Colonic mucosa (tissue), 4 donors: ENCODE measurements at regions not wholly inside any gene's neighbourhood (a gene's known extent, or its start where the extent isn't known, plus 50 kb on each side); places are given as distances from the start of the nearest gene placed in this dataset.
"Not testable (repeated sequence)": the region's sequence is repeated elsewhere in the genome, so short reads cannot be mapped to it uniquely, and the experiment has no call there.

Source experiments
- DNase-seq: peaks from one replicate; pipeline ENCODE4 v3.0.0-alpha.2; 2020
- H3K27ac ChIP-seq: fragments of 200-600 bp; one replicate; pipeline ENCODE4 v1.8.0; 2021
- H3K27me3 ChIP-seq: fragments of 200-600 bp; one replicate; pipeline ENCODE4 v1.8.0; 2021
- H3K36me3 ChIP-seq: fragments of 200-600 bp; one replicate; pipeline ENCODE4 v1.8.0; 2021
- H3K4me1 ChIP-seq: fragments of 200-600 bp; one replicate; pipeline ENCODE4 v1.8.0; 2021; ENCODE audit warnings: mild to moderate bottlenecking
- H3K4me3 ChIP-seq: fragments of 200-600 bp; one replicate; pipeline ENCODE4 v1.8.0; 2021
- H3K9ac ChIP-seq, 2 donors: one replicate each; pipeline ENCODE4 v1.7.0; 2013; ENCODE audit warnings: control low read depth in 2 of 2, low read depth in 2 of 2, low read length in 2 of 2
- H3K9me3 ChIP-seq: fragments of 200-600 bp; one replicate; pipeline ENCODE4 v1.8.0; 2021
- CTCF ChIP-seq: fragments of 200-600 bp; IDR thresholded peaks from one replicate; pipeline ENCODE4 v1.8.0; 2022; ENCODE audit warnings: antibody characterized with exemption, mild to moderate bottlenecking
- intact Hi-C: fragments of 100-400 bp; cut with DNase I; formaldehyde crosslinking; loops from one replicate; pipeline ENCODE4 v1.14.1; 2022
- donor health status: healthy.
- donor health status: DM: no; HTN: no; CAD: no.
- donor health status: DM: no; HTN: no; CAD: no.

- Histone ChIP-seq H3K36me3 (no peaks in the 10 kb centered on the region), H3K27ac (no peak overlapping the region), H3K9ac (no peak overlapping the region), H3K27me3 (no peaks in the 10 kb centered on the region), H3K9me3 (no peaks in the 10 kb centered on the region), H3K4me3 (no peak overlapping the region), H3K4me1 (no peaks in the 10 kb centered on the region)
- TF ChIP-seq CTCF, result no peak
- no peak for DNase-seq
- intact Hi-C loops, result no loop called here
Measured at GRCh38 chr14:106652494-106652893, 1126.1 kb downstream of the TMEM121 start.

DNA sequence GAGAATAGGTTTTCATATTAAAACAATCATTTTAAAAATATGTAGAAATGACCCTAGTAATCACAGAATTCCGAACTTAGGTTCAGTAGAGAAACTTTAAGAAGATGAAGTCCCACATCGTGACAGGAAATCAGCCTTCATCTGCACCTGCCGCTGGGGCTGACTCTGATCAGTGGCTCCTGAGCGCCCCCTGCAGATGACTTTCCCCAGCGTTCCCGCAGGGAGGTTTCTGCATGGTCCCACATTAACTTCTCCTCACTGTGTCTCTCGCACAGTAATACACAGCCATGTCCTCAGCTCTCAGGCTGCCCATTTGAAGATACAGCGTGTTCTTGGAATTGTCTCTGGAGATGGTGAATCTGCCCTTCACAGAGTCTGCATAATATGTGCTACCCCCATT lies 1131.1 kb downstream of the TMEM121 start:
- no peaks in the 10 kb centered on the region for H3K9me3 ChIP-seq
- no peak overlapping the region for H3K4me3 ChIP-seq
- H3K4me1 ChIP-seq, result no peaks in the 10 kb centered on the region
- H3K27me3 ChIP-seq, result no peaks in the 10 kb centered on the region
- TF ChIP-seq CTCF, result peak; percentile 24
- H3K36me3 ChIP-seq, result no peaks in the 10 kb centered on the region
- intact Hi-C loops, result no loop called here
- H3K27ac ChIP-seq, result no peak overlapping the region
- no peak overlapping the region for H3K9ac ChIP-seq
- peak; percentile 31 for DNase-seq

GRCh38 chr14:106658066-106658860 lies 1131.9 kb downstream of the TMEM121 start:
- H3K4me1 ChIP-seq, H3K27ac ChIP-seq, H3K9me3 ChIP-seq, H3K9ac ChIP-seq, H3K36me3 ChIP-seq, H3K27me3 ChIP-seq, H3K4me3 ChIP-seq, intact Hi-C loops, DNase-seq: not testable (repeated sequence)

GRCh38 chr14:106661561-106661960 lies 1135.2 kb downstream of the TMEM121 start:
- H3K36me3 ChIP-seq, H3K27ac ChIP-seq, H3K9me3 ChIP-seq, H3K27me3 ChIP-seq, H3K4me1 ChIP-seq, H3K9ac ChIP-seq, H3K4me3 ChIP-seq, intact Hi-C loops: not testable (repeated sequence)
- peak; percentile 24 for TF ChIP-seq CTCF
- peak; percentile 39 for DNase-seq

- no peak for TF ChIP-seq CTCF
- no peak overlapping the region for H3K27ac ChIP-seq
- no peak overlapping the region for H3K4me3 ChIP-seq
- no peak overlapping the region for H3K9ac ChIP-seq
- H3K27me3 ChIP-seq, result no peaks in the 10 kb centered on the region
- H3K9me3 ChIP-seq, result no peaks in the 10 kb centered on the region
- no peaks in the 10 kb centered on the region for H3K4me1 ChIP-seq
- intact Hi-C loops, result no loop called here
- no peak for DNase-seq
- no peaks in the 10 kb centered on the region for H3K36me3 ChIP-seq
Measured at GRCh38 chr14:106662936-106663550, 1136.7 kb downstream of the TMEM121 start.

GRCh38 chr14:106663805-106664410 lies 1137.5 kb downstream of the TMEM121 start:
- H3K36me3 ChIP-seq, H3K9ac ChIP-seq, H3K27ac ChIP-seq, H3K4me1 ChIP-seq, H3K9me3 ChIP-seq, intact Hi-C loops, H3K4me3 ChIP-seq, H3K27me3 ChIP-seq: not testable (repeated sequence)
- peak; percentile 37 for TF ChIP-seq CTCF
- peak; percentile 39 for DNase-seq
